HG02610 (cell line): ENCODE measurements at regions not wholly inside any gene's neighbourhood (a gene's known extent, or its start where the extent isn't known, plus 50 kb on each side); places are given as distances from the start of the nearest gene placed in this dataset.

ENCODE experiments used
- ATAC-seq: cut with Tn5 transposase; IDR thresholded peaks from one replicate; pipeline ENCODE4 v1.9.1; 2021; ENCODE audit warnings: mild to moderate bottlenecking, moderate library complexity; ENCODE audit not compliant: unreplicated experiment

DNA sequence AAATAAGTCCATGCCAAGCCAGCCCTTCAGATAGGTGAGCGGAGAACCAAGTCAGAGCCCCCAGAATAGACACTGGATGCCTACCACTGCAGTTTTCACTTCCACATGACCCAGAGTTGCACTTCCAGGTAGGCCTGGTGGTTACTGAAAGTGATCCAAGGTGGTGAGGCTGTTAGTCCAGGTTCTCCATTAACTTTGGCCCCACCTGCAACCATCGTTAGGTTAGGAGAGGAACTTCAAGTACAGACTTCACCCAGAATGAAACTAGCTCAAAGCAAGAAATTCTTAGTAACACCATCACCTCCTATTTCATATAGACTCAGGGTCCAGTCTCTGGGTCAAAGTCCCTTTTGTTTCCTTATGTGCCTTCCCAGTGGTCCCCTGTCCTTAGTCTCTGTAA, 293.1 kb upstream of the ID2 start:
- no peak for ATAC-seq

DNA sequence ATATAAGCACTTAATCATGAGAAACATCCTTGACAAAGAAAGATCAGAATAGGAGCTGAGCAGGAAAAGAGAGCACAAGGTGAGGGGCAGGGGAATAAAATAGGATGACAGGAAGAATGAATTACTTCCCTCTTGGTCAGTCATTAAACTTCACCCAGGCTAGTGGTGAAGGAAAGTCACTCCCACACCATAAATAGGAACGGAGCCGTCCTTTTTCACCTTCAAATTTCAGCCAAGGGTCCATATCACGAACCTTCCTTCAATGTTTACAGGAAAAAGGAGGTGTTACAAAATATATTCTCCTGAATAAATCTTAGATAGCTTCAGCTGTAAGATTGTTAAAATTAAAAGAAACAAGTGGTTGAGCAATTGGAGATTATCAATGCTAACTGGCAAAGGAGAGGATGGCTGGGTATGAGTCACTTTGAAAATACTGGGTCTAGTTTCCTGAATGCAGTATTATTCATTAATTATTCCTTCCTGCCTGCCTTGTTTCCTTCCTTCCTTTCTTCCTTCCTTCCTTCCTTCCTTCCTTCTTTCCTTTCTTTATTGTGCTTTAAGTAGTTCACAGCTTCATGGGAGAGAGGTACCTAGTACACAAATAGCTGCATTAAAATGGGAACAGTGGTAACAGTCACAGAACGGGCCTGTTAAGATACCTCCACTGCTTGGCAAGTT, 292.3 kb upstream of the ID2 start:
- no peak for ATAC-seq

DNA sequence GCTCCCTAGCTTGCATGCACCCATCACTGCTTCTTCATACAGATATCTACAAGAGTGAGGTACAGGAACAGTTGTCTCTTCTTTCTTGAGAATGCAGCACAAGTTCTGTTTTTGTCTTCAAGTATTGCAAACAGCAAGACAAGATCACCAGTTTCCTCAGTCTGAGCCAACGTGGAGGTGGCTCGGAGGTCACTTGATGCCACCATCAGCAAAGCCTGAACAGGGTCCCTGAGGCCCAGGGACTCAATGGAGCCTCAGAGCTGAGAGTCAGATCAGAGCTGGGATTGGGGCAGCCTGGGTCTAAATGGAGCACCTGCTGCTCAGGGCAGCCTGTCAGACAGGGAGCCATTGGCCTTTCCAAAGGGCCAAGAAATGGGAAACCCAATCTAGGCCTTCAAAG, 290.7 kb upstream of the ID2 start:
- no peak for ATAC-seq

DNA sequence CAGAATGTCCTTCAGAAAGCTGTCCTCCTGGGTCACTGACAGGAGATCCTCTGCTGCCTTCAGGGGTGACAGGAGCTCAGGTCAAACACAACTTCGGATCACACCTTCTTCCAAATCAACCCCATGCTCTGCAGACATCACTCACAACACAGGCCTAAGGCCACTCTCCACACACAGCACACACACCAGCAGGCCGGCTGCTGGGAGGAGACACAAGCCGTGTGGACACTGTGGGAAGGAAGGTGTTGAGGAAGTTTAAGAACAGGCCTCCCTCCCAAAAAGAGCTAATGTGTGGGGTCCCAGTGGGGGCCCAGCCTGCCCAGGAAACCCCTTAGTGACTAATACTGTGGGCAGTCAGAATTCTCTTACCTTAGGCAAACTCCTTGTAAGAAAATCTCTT, 290.3 kb upstream of the ID2 start:
- ATAC-seq = no peak

DNA sequence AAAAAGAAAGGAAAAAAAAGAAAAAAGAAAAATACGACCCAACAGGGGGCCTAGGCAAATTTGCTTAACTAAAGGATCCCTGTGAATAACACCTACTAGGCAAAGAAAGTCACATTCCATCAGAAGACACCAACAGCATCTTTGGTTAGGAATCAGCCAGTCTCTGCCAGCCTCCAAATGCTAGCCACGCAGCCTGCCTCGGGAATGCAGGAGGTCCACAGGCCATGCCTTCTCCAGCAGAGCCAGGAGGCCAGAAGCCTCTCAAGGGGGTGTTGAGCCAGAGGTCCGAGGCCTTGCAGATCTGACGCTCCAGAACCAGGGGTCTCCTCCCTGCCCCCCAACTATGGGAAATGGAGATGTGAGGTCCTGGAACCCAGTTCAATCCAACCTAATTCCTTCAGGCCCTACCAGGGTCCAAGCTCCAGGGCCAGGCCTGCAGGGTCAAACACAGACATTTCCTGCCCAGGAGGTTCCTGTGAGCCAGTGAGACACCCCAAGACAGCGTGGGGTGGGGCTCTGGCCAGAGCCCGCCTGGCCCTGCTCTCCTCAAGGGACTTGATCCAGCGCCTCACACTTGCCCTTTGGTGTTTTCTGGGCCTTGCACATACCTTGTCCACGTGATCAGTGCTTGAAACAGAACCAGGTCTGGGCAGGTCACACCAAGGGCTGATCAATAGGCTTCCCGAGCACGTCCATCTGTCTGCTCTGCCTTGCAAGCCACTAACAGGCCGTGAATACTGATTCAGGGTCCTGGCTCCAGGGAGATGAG, 289.6 kb upstream of the ID2 start:
- no peak for ATAC-seq

DNA sequence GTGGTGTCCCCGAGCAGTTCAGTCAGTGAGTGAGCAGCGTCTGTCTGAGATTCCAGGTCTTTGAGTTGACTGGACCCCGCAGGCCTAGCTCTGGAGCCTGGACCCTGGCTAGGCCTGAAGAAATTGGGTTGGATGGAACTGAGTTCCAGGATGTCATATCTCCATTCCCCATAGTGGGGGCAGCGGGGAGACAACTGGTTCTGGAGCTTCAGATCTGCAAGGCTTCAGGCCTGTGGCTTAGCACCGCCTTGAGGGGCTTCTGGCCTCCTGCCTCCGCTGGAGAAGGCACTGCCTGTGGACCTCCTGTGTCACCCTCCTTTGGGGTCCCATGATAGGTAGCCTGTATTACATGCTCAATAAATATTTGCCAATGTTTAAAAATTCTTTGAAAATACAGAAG, 288.4 kb upstream of the ID2 start:
- ATAC-seq = no peak

DNA sequence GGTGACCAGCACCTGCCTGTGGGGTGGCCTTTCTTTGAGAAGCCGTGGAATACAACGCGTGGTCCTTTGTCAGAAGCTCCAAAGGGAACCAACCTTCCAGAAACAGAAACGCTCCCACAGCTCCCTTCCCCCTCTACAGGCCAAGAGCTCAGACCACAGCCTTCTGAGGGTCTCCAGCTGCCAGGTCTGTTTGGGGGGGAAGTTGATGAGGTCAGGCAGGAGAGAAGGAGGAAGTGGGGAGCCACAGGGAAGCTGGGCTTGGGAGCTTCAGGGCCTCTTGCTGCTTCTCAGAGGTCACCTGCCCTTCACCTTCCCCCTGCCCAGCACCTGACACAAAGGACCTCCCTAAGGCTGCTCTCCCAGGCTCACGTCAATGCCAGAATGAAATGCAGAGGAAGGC, 287.7 kb upstream of the ID2 start:
- ATAC-seq = no peak

DNA sequence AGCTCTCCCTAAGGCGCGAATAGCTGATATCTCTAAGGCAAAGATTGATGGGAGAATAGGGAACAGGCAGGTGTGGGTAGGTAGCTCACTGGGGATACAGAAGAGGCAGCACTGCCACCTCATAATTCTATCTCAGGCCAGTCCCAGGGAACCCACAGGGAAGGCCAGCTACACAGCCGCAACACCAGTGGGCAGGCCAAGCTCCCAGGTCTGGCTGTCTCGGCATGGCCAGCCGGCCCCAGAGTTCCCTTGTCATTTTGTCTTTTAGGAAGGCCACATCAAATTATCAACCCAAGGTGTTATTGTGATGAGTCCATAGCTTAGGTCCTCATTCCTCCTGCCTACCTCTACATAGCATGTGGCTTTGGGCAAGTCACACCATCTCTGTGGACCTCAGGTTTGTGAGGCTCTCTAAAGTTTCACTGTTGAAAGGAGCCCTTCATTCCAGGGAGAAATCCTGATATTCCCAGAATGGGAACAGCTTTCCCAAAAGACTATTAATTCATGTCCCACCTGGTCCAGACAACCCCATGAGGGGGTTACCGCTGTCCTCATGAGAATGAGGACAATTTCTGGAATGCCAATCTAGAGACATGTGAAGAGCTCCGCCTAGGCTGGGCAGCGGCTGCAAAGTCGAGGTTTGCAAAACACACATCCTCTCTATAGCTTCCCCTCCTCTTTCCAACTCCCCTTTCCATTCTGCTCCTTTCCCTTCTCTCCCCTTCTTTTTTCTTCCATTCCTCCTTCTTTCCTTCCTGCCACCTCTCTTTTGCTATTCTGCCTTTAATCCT, 287.1 kb upstream of the ID2 start:
- no peak for ATAC-seq

DNA sequence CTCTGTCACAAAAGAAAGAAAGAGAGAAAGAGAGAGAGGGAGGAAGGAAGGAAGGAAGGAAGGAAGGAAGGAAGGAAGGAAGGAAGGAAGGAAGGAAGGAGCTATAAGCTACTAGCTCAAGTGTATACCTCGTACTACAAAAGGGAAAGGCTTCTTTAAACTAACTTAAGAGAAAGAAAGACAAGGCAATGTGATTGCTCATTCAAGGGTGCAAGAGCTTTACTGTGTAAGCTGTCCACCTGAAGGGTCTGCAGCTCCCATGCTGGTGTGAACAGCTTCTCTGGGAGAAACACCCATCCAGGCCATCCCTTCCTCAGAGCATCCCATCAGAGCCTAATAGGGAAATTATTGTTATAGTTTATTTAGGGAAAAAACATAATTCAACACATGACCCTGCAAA, 286.1 kb upstream of the ID2 start:
- no peak for ATAC-seq

DNA sequence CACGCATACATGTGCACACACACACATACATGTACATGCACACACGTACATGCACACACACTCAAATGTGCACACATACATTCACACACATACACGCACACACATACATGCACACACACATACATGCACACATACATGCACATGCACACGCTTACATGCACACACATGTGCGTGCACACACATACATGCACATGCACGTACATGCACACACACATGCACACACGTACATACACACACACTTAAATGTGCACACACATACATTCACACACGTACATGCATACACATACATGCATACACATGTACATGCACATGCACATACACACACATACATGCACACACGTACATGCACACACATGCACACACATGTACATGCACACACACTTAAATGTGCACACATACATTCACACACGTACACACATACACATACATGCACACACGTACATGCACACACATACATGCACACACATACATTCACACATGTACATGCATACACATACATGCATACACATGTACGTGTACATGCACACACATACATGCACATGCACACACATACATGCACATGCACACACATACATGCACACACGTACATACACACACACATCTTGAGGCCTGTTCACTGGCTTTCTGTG, 283.7 kb upstream of the ID2 start:
- no peak for ATAC-seq

DNA sequence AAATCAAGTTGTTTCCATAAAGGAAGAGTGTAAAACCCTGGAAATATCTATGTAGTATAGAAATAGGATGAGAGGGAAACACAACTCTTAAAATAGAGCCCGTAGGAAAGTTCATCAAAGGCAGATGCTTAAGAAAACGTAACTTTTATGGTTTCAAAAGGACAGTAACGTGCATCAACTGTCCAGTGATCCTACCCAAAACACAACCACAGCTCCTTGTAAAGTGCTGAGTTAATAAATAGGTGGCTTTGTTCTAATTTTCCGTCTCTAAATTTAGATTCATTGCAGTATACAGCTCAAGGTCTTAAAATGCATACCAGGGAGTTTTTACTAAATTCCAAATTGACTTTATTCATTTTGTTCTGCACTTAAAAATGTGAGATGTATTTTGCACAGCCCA, 282.1 kb upstream of the ID2 start:
- no peak for ATAC-seq

DNA sequence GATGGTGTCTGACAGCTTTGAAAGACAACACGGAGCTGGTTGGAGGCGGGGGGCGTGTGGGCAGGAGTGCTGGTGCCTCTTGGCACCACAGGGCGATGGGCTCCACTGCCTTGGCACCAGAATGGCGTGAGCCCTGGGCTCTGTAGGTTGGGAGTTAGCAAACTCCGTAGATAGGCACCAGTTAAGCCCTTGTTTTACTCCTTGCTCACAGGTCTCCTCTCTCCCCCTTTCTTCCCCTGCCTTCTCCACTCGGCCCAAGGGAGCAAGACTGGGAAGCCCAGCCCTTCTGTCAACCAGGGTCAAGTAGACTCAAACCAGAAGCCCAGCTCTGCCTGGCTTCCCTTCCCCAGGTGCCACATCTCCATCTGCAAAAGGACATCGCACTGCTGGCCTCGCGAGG, 281.7 kb upstream of the ID2 start:
- ATAC-seq = no peak

DNA sequence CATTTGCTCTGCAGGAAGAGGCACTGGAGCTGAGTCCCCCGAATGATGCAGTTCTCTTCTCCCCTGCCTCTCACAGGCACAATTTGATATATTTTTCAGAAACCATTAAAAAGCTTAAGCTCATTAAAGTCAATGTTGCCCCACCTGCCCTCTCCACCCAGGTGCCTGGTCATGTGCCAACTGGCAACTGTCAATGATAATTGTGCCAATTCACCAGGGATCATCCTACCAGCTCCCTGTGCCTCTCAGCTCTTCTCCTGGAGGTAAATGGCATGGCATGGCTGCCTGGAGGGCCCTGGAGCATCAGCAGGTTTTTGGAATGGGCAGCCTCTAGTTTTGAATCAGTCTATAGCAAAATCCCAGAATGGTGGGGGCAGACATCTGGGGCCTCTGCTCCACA, 279.6 kb upstream of the ID2 start:
- ATAC-seq = no peak

DNA sequence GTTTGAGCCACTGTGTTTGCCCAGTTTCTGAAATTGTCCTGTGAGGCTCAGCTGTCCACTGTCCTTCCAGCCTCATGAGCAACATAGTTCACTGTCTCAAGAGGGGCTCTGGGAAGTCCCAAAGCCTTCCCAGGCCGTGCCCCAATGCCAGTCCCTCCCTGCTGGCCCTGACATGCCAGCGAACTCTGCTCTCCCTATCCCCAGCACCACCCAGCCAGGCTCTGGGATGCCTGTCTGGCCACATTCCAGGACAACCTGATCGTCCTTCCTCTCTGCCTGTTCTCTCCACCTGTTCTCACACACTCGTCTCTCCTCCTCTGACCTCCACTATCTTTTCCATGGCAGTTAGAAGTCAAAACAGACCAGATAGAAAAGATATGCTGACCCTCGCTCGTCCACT, 278.0 kb upstream of the ID2 start:
- no peak for ATAC-seq

DNA sequence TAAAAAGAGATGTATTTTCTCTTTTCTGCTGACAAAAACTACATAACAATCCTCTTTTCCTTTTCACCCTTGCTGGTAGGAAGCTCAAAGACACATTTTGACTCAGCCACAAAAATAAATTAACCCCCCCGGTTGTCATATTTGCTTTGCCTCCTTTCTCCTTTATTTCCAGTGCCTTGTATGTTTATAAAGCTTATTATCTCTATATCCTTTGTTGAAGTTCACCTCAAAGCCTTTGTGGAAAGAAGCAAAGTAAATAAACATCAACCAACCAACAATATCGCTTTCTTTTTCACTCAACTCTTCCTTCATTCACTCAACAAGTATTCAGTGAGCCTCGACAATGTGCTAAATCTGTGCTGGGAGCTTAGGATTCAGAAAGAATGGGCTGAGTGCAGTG, 276.5 kb upstream of the ID2 start:
- ATAC-seq = no peak

DNA sequence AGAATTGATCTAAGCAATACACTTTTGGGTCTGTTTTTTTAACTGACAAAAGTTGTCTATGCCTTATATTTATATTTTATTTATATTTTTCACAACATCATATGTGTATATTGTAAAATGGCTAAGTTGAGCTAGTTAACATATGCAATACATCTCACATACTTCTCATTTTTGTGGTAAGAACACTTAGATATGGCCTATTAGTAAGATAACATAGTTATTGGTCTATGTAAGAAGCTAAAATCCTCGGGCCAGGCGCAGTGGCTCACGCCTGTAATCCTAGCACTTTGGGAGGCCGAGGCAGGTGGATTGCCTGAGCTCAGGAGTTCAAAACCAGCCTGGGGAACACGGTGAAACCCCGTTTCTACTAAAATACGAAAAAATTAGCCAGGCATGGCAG, 275.6 kb upstream of the ID2 start:
- no peak for ATAC-seq

DNA sequence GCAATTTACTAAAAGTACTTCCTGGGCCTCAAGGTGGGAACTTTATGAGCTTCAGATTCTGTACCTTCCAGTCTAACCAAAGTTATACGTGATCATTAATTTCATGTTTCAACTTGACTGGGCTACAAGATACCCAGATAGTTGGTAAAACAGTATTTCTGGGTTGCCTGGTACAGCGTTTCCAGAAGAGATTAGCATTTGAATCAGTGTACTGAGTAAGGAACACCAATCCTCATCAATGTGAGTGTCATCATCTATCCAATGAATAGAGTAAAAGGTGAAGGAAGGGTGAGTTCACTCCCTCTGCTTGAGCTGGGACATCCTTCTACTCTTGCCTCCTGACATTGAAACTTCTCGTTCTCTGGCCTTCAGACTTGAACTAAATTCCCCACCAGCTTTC, 274.5 kb upstream of the ID2 start:
- no peak for ATAC-seq

DNA sequence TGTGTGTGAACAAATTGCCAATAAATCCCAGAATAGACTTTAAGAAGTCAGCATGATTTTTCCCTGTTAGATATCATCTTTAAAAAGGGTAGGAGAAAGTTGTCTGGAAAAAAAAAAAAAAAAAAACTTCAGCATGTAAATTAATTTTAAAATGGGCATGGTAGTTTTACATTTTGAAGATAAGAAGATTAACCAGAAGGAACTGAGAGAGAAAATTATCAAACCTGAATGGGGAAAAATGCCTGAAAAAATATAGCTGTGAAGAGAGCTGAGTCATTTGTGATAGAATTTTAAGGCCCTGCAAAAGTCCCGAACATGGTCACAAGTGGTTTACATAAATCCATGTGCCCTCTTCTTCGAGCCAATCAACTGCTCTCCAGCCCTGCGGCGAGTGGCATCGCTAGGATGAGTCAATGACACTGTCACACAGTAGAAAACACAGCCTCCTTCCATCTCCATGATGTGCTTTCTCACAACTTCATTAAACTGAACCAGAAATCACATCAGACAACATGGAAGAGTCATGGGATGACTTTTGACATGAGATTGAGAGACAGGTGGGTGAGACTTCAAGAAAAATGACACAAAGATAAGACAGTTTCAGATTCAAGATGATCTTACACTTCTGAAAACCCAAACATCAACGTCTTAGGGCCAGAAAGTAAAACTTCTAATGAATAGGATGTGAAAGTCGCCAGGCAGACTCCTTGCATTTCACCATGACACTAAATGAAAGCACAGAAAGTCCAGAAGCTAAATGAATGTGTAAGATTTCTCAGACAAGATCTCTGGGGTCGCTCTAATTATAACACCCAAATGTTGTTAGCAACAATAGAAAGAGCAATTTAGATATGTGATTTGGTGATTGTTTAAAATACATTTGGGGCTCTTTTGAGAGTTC, 273.0 kb upstream of the ID2 start:
- ATAC-seq = peak; percentile 90

DNA sequence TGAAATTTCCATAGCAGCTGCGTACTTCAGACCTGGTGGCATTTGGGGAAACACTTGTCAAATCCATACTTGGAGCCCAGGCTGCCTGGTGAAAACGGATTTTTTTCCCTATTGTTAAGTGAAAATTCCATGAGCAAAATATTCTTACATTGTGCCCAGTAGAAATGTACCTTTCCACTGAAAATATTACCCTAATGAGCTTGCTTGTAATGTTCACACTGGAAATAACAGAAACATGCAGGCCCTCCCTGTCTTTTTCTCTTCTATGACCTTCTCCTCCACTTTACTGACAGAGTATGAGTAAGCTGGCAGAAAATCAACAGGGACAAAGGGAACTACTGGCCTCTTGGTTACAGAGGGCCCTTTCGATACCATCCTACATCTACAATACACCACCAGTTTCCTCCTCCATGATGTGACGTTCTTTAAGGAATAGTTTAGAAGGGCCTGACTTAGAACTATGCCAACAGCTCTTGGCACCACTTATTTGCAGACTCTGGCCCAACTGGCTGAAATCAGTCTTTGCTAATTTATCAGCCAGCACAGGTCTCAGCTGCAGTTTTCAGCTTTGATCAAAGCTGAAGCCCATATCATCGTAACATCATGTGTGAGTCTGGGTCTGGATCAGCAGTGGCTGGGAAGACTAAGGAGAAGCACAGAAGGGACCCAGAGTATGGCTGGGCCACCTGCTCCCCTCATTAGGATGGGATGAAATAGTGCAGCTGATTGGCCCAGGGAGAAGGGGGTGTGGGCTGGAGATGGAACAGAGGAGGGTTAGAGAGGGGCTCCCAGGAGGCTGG, 272.2 kb upstream of the ID2 start:
- ATAC-seq = no peak

DNA sequence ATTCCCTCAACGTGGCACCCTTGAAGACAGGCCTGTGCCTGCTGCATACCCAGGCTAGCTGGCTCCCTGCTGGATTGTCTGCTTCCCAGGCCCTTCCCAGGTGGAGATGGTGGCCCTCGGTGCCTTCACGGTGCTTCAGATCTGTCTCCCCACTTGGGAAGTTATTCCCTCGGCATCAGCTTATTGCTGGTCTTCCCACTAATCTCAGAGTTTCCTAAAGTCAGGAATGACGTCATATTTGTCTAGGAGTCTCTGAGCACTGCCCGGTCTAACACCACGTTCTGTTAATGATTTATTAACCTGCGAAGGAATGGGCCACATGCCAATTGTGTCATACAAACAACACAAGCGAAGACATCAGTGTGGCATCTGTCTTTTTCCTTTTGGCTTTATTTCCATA, 269.8 kb upstream of the ID2 start:
- no peak for ATAC-seq
